H1 (cell line): ENCODE measurements at regions not wholly inside any gene's neighbourhood (a gene's known extent, or its start where the extent isn't known, plus 50 kb on each side); places are given as distances from the start of the nearest gene placed in this dataset.

Experiments used
- CTCF ChIA-PET: fragments of 300-600 bp; sonication (Branson Sonifier 250); formaldehyde crosslinking; loops from one replicate; lab custom pipeline; 2021; ENCODE audit not compliant: partially characterized antibody; lab: Charles Lee
- POLR2A ChIA-PET: fragments of 300-600 bp; sonication (Branson Sonifier 250); formaldehyde crosslinking; loops from one replicate; lab custom pipeline; 2021; ENCODE audit warnings: inconsistent platforms; ENCODE audit not compliant: partially characterized antibody; lab: Charles Lee
- DNase-seq, 2 experiments: peaks; one replicate each; pipeline versions ENCODE4 v3.0.0 to v3.0.0-alpha.2; 2010 to 2022; ENCODE audit warnings: low spot score in 2 of 2, low read depth in 1 of 2, mixed read lengths in 1 of 2
- FAIRE-seq: peaks from 2 replicates; lab custom pipeline; 2011; peaks lifted over from hg19 to GRCh38; lab: Jason Lieb, UNC
- H2AFZ ChIP-seq: 2 replicates; pipeline ENCODE4 v1.8.1; 2012; ENCODE audit warnings: low read length, inconsistent platforms
- H2AK5ac ChIP-seq: 2 replicates; pipeline ENCODE4 v1.6.1; 2013; ENCODE audit warnings: low read depth, low read length
- H2BK120ac ChIP-seq: replicated peaks from 2 replicates; pipeline ENCODE3; 2013; ENCODE audit warnings: low read depth, low read length, inconsistent platforms
- H2BK12ac ChIP-seq: 2 replicates; pipeline ENCODE4 v1.6.1; 2013; ENCODE audit warnings: low read depth, low read length
- H2BK15ac ChIP-seq: 2 replicates; pipeline ENCODE4 v1.6.1; 2013; ENCODE audit warnings: low read length
- H2BK20ac ChIP-seq: 2 replicates; pipeline ENCODE4 v1.6.1; 2013; ENCODE audit warnings: low read length
- H2BK5ac ChIP-seq: 2 replicates; pipeline ENCODE4 v1.6.1; 2013; ENCODE audit warnings: low read depth, low read length
- H3K14ac ChIP-seq: 2 replicates; pipeline ENCODE4 v1.6.1; 2013; ENCODE audit warnings: inconsistent platforms; ENCODE audit not compliant: insufficient read length
- H3K18ac ChIP-seq: 2 replicates; pipeline ENCODE4 v1.6.1; 2013; ENCODE audit warnings: low read length; ENCODE audit errors: extremely low read depth
- H3K23ac ChIP-seq: 2 replicates; pipeline ENCODE4 v1.6.1; 2013; ENCODE audit warnings: inconsistent platforms; ENCODE audit not compliant: insufficient read length
- H3K23me2 ChIP-seq: 2 replicates; pipeline ENCODE4 v1.6.1; 2013; ENCODE audit warnings: low read depth, low read length
- H3K27ac ChIP-seq: 2 replicates; pipeline ENCODE4 v1.6.1; 2011; ENCODE audit warnings: low read depth, low read length, inconsistent platforms
- H3K27me3 ChIP-seq, 4 experiments: replicated peaks in 1 of 4; 1 replicate in 1 of 4; 2 replicates in 3 of 4; pipeline versions ENCODE4 v1.6.1 to v1.8.1; 2011 to 2013; ENCODE audit warnings: low read length in 3 of 4, mild to moderate bottlenecking in 3 of 4, inconsistent platforms in 2 of 4, mixed read lengths in 2 of 4, moderate library complexity in 1 of 4; ENCODE audit not compliant: control insufficient read depth in 3 of 4, insufficient read depth in 3 of 4; ENCODE audit errors: extremely low read depth in 1 of 4
- H3K36me3 ChIP-seq, 4 experiments: 2 replicates each; pipeline versions ENCODE4 v1.6.1 to v1.8.1; 2011 to 2013; ENCODE audit warnings: mild to moderate bottlenecking in 4 of 4, low read length in 3 of 4, moderate library complexity in 2 of 4, control low read depth in 1 of 4, inconsistent platforms in 1 of 4; ENCODE audit not compliant: insufficient read depth in 4 of 4, control insufficient read depth in 2 of 4
- H3K4ac ChIP-seq: replicated peaks from 2 replicates; pipeline ENCODE3; 2013; ENCODE audit warnings: low read length, low read depth, mixed read lengths, inconsistent platforms; ENCODE audit not compliant: insufficient read length
- H3K4me1 ChIP-seq, 4 experiments: replicated peaks in 1 of 4; 1 replicate in 1 of 4; 2 replicates in 3 of 4; pipeline versions ENCODE4 v1.6.1 to v1.8.1; 2011 to 2013; ENCODE audit warnings: low read length in 3 of 4, inconsistent platforms in 2 of 4, mixed read lengths in 1 of 4; ENCODE audit not compliant: insufficient read depth in 4 of 4, control insufficient read depth in 3 of 4
- H3K4me2 ChIP-seq, 2 experiments: 2 replicates each; pipeline versions ENCODE4 v1.6.1 to v1.8.1; 2011 to 2013; ENCODE audit warnings: low read depth in 2 of 2, low read length in 2 of 2, control low read depth in 1 of 2, inconsistent platforms in 1 of 2, mild to moderate bottlenecking in 1 of 2; ENCODE audit not compliant: insufficient read depth in 1 of 2
- H3K4me3 ChIP-seq, 4 experiments: fragments of 200-600, 300-600 bp in 1 of 4; sonication (generic), shearing (Covaris generic), sonication (Bioruptor Twin) in 1 of 4; 2 replicates each; pipeline versions ENCODE4 v1.5.1 to v1.8.1; 2011 to 2016; ENCODE audit warnings: low read length in 4 of 4, low read depth in 3 of 4, control low read depth in 2 of 4, inconsistent platforms in 2 of 4, mild to moderate bottlenecking in 2 of 4, mixed read lengths in 1 of 4, moderate library complexity in 1 of 4; ENCODE audit not compliant: insufficient read depth in 2 of 4; ENCODE audit errors: extremely low read depth in 1 of 4
- H3K56ac ChIP-seq: replicated peaks from 2 replicates; pipeline ENCODE3; 2013; ENCODE audit warnings: low read depth, mild to moderate bottlenecking, mixed read lengths, low read length, inconsistent platforms; ENCODE audit not compliant: insufficient read length
- H3K79me1 ChIP-seq: 2 replicates; pipeline ENCODE4 v1.6.1; 2013; ENCODE audit warnings: low read depth, low read length, control low read depth
- H3K79me2 ChIP-seq, 2 experiments: 2 replicates each; pipeline versions ENCODE4 v1.6.1 to v1.8.1; 2012 to 2013; ENCODE audit warnings: low read length in 2 of 2, mild to moderate bottlenecking in 2 of 2, inconsistent platforms in 1 of 2; ENCODE audit not compliant: insufficient read depth in 2 of 2, control insufficient read depth in 1 of 2
- H3K9ac ChIP-seq, 4 experiments: replicated peaks in 1 of 4; 1 replicate in 1 of 4; 2 replicates in 3 of 4; pipeline versions ENCODE4 v1.6.1 to v1.8.1; 2011 to 2013; ENCODE audit warnings: low read depth in 3 of 4, low read length in 3 of 4, control low read depth in 2 of 4, mild to moderate bottlenecking in 2 of 4, moderate library complexity in 2 of 4, inconsistent platforms in 1 of 4; ENCODE audit errors: extremely low read depth in 1 of 4
- H3K9me3 ChIP-seq, 2 experiments: 2 replicates each; pipeline versions ENCODE4 v1.6.1 to v1.8.1; 2012 to 2013; ENCODE audit warnings: mild to moderate bottlenecking in 2 of 2, moderate library complexity in 2 of 2, control low read depth in 1 of 2, inconsistent platforms in 1 of 2, low read depth in 1 of 2, low read length in 1 of 2, mixed read lengths in 1 of 2; ENCODE audit not compliant: insufficient read depth in 2 of 2
- H4K20me1 ChIP-seq, 2 experiments: replicated peaks in 1 of 2; 2 replicates each; pipeline versions ENCODE3 to v1.8.1; 2011 to 2013; ENCODE audit warnings: inconsistent platforms in 2 of 2, low read length in 2 of 2, mild to moderate bottlenecking in 1 of 2; ENCODE audit not compliant: insufficient read depth in 2 of 2, control insufficient read depth in 1 of 2
- H4K5ac ChIP-seq: 2 replicates; pipeline ENCODE4 v1.6.1; 2013; ENCODE audit warnings: low read length, low read depth, mixed read lengths, inconsistent platforms; ENCODE audit not compliant: insufficient read length
- H4K8ac ChIP-seq: 2 replicates; pipeline ENCODE4 v1.8.0; 2013; ENCODE audit warnings: mild to moderate bottlenecking, moderate library complexity, low read length, inconsistent platforms; ENCODE audit not compliant: insufficient read depth; ENCODE audit errors: extremely low read depth
- H4K91ac ChIP-seq: replicated peaks from 2 replicates; pipeline ENCODE3; 2013; ENCODE audit warnings: low read length, mixed read lengths, inconsistent platforms; ENCODE audit not compliant: insufficient read length
- CTCF ChIP-seq, 3 experiments: IDR thresholded peaks; 1 replicate in 2 of 3; 2 replicates in 1 of 3; pipeline versions ENCODE4 v1.5.1 to v1.6.1; 2011; ENCODE audit warnings: low read length in 3 of 3, mild to moderate bottlenecking in 3 of 3, inconsistent platforms in 2 of 3, low read depth in 1 of 3, moderate library complexity in 1 of 3; ENCODE audit not compliant: insufficient read depth in 1 of 3; ENCODE audit errors: control extremely low read depth in 1 of 3
- POLR2AphosphoS5 ChIP-seq: IDR thresholded peaks from 2 replicates; pipeline ENCODE4 v1.6.1; 2011; ENCODE audit warnings: low read depth, low read length
- WGBS, 2 experiments: shearing (Covaris generic) in 1 of 2; methylation state at CpG; one replicate each; pipeline versions ENCODE4 v1.1.6 to v1.1.7; 2013 to 2015; ENCODE audit warnings: low lambda C conversion rate in 2 of 2, mixed read lengths in 2 of 2, inconsistent platforms in 1 of 2, low coverage in 1 of 2, missing lambda C conversion rate in 1 of 2; ENCODE audit not compliant: insufficient replicate concordance in 2 of 2, insufficient coverage in 1 of 2, insufficient read length in 1 of 2; ENCODE audit errors: extremely low coverage in 1 of 2, missing lambda C conversion rate in 1 of 2; 5-methylcytosine and 5-hydroxymethylcytosine counted together

GRCh38 chr1:234978397-234979295 lies 150.0 kb downstream of the TOMM20 start:
- no peak overlapping the region for H3K4me3 ChIP-seq
- no peak for DNase-seq
- H2BK120ac ChIP-seq, result no peak overlapping the region
- no peaks in the 10 kb centered on the region for H4K20me1 ChIP-seq
- 95% methylated on average over 14 of the region's 14 CpGs; no CpG with 5 or more reads in 1 of the 2 experiments for WGBS, 2 experiments
- H3K79me2 ChIP-seq, result no peaks in the 10 kb centered on the region
- H3K56ac ChIP-seq, result no peak overlapping the region
- H3K4me2 ChIP-seq, result no peak overlapping the region
- H4K5ac ChIP-seq, result no peak overlapping the region
- H3K9me3 ChIP-seq, result no peaks in the 10 kb centered on the region
- no peaks in the 10 kb centered on the region for H3K27me3 ChIP-seq
- H3K23me2 ChIP-seq, result no peaks in the 10 kb centered on the region
- no peaks in the 10 kb centered on the region for H3K79me1 ChIP-seq
- H2AK5ac ChIP-seq, result no peak overlapping the region
- H2BK5ac ChIP-seq, result no peak overlapping the region
- no peak overlapping the region for H3K9ac ChIP-seq
- no peak overlapping the region for H3K4ac ChIP-seq
- H3K14ac ChIP-seq, result no peak overlapping the region
- no peak overlapping the region for H4K91ac ChIP-seq
- no peak for FAIRE-seq
- no peaks in the 10 kb centered on the region for H3K36me3 ChIP-seq
- ChIA-PET POLR2A (interaction anchor here (0.8 kb wide), 1 partner anchor 9 kb away, joined by 3 read pairs; no protein-coding TSS in a partner anchor), CTCF (interaction anchor here (0.6 to 1.9 kb wide), 11 partner anchors 11 to 479 kb away, joined by 3 to 5 read pairs (median 3); no protein-coding TSS in a partner anchor)
- H3K18ac ChIP-seq, result no peak overlapping the region
- no peak overlapping the region for H2AFZ ChIP-seq
- H3K4me1 ChIP-seq, result peaks cover 0 to 7% (median 1%) of the 10 kb centered on the region in 4 experiments; a peak in 5 of 7 replicates
- H2BK15ac ChIP-seq, result no peak overlapping the region
- H2BK20ac ChIP-seq, result no peak overlapping the region
- H2BK12ac ChIP-seq, result peak overlapping the region; percentile 10; the same call in 1 of the 2 replicates
- H3K23ac ChIP-seq, result no peak overlapping the region
- no peak overlapping the region for H4K8ac ChIP-seq
- no peak overlapping the region for H3K27ac ChIP-seq
- peak in 1 of 3 experiments; percentile 10; a peak in 1 of 4 replicates for TF ChIP-seq CTCF (IDR thresholded peaks at IDR 0.05; ENCODE audit: control extremely low read depth in 1 of 3, insufficient read depth in 1 of 3, low read depth in 1 of 3, low read length in 3 of 3)
- no peak for TF ChIP-seq POLR2AphosphoS5
